H1 (cell line): ENCODE measurements at regions not wholly inside any gene's neighbourhood (a gene's known extent, or its start where the extent isn't known, plus 50 kb on each side); places are given as distances from the start of the nearest gene placed in this dataset.

Experiments
- GTF2F1 ChIP-seq: IDR thresholded peaks from 2 replicates; pipeline ENCODE4 v1.6.1; 2012; ENCODE audit warnings: low read depth, low read length, improper control_type of control experiment, borderline replicate concordance

DNA sequence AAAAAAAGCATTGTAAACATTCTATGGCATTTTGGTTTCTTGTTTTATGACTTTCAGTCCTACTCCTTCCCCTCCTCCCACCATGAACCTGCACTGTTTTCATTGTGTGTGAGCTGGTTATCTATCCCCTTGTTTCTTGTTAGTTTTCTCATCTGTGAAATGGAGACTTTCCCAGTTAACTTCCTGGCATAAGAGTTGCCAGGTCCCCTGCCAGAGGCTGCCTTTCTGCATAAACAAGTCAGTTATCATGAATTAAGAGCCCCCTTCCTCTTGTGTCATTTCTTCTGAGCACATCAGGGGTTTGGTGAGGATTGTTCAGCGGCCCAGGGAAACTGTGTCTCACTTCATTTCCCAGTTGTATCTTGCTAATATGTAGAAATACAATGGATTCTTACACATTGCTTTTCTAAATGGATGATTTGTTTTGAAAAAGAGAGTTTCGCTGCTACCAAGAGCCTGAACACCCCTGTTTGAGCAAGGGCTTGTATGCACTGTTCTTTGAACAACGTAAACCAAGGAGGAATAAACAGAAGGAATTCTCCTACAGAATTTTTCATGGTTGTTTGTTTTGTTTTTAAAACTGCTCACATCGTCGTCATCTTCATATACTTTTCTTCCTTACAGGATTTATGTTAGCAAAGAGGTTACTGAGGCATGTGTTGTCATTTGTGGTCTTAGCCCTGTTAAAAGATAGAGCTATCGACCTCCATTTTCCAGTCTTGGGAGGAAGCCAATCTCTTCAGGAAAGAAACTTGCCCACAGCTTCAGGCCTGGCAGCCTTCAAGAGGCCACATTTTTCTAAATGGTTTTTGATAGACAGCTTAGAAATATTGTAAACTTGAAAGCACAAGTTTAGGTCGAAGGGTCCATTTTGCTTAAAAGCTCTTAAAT, 144.6 kb upstream of the IL12A start (continued):
- TF ChIP-seq GTF2F1 = no peak
